ENCODE measurements at regions not wholly inside any gene's neighbourhood (a gene's known extent, or its start where the extent isn't known, plus 50 kb on each side); places are given as distances from the start of the nearest gene placed in this dataset.

DNA sequence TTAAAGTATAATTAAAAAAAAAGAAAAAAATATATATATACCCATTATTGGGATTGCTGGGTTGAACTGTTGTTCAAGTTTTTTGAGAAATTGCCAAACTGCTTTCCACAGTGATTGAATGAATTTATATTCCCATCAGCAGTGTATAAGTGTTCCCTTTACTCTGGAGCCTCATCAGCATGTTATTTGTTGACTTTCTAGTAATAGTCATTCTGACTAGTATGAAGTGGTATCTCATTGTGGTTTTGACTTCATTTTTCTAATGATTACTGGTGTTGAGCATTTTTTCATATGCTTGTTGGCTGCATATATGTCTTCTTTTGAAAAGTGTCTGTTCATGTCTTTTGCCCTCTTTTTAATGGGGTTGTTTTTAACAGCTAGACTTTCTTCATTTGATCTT lies 1260.8 kb upstream of the GJE1 start:
- no peak overlapping the region for H3K9ac ChIP-seq (ENCODE audit: low read length)
- H3K79me2 ChIP-seq (ENCODE audit: insufficient read depth, low read length), result no peaks in the 10 kb centered on the region
- no peaks in the 10 kb centered on the region for H3K4me1 ChIP-seq (ENCODE audit: insufficient read depth, low read length, severe bottlenecking)
- H3F3A ChIP-seq (ENCODE audit: insufficient read depth, low read length), result no peaks in the 10 kb centered on the region
- H3K27me3 ChIP-seq (ENCODE audit: insufficient read depth, low read length), result no peaks in the 10 kb centered on the region
- H4K20me1 ChIP-seq (ENCODE audit: insufficient read depth, low read length), result no peaks in the 10 kb centered on the region
- H3K9me2 ChIP-seq (ENCODE audit: low read depth, low read length), result no peaks in the 10 kb centered on the region
- TF ChIP-seq EZH2 (IDR thresholded peaks at IDR 0.05; ENCODE audit: borderline replicate concordance, low read length) (no peak), CTCF (IDR thresholded peaks at IDR 0.05; ENCODE audit: low read length) (no peak)
- H3K4me2 ChIP-seq (ENCODE audit: low read length), result no peak overlapping the region
- no peak overlapping the region for H2AFZ ChIP-seq (ENCODE audit: low read length)
- H3K36me3 ChIP-seq (ENCODE audit: insufficient read depth, low read length), result no peaks in the 10 kb centered on the region
- H3K9me3 ChIP-seq (ENCODE audit: low read length), result no peaks in the 10 kb centered on the region
- no peak overlapping the region for H3K27ac ChIP-seq (ENCODE audit: low read depth, low read length, poor library complexity, severe bottlenecking)
- no peak overlapping the region for H3K4me3 ChIP-seq (ENCODE audit: low read depth, low read length, poor library complexity, severe bottlenecking)

GRCh38 chr6:140867336-140867735 lies 1265.4 kb upstream of the GJE1 start:
- Histone ChIP-seq H3K9ac (ENCODE audit: low read length) (no peak overlapping the region), H3K79me2 (ENCODE audit: insufficient read depth, low read length) (no peaks in the 10 kb centered on the region), H3K36me3 (ENCODE audit: insufficient read depth, low read length) (no peaks in the 10 kb centered on the region), H4K20me1 (ENCODE audit: insufficient read depth, low read length) (no peaks in the 10 kb centered on the region), H3K27ac (ENCODE audit: low read depth, low read length, poor library complexity, severe bottlenecking) (no peak overlapping the region), H3K4me2 (ENCODE audit: low read length) (no peak overlapping the region), H3K9me3 (ENCODE audit: low read length) (no peaks in the 10 kb centered on the region; the same call in 1 of the 2 replicates), H3K4me3 (ENCODE audit: low read depth, low read length, poor library complexity, severe bottlenecking) (no peak overlapping the region), H3K27me3 (ENCODE audit: insufficient read depth, low read length) (no peaks in the 10 kb centered on the region), H2AFZ (ENCODE audit: low read length) (no peak overlapping the region), H3K9me2 (ENCODE audit: low read depth, low read length) (no peaks in the 10 kb centered on the region), H3F3A (ENCODE audit: insufficient read depth, low read length) (no peaks in the 10 kb centered on the region), H3K4me1 (ENCODE audit: insufficient read depth, low read length, severe bottlenecking) (no peaks in the 10 kb centered on the region)
- no peak for TF ChIP-seq EZH2 (IDR thresholded peaks at IDR 0.05; ENCODE audit: borderline replicate concordance, low read length)
- no peak for TF ChIP-seq CTCF (IDR thresholded peaks at IDR 0.05; ENCODE audit: low read length)

- H3K4me2 ChIP-seq (ENCODE audit: low read length), result no peak overlapping the region
- no peaks in the 10 kb centered on the region for H3K27me3 ChIP-seq (ENCODE audit: insufficient read depth, low read length)
- no peak for TF ChIP-seq EZH2 (IDR thresholded peaks at IDR 0.05; ENCODE audit: borderline replicate concordance, low read length)
- TF ChIP-seq CTCF (IDR thresholded peaks at IDR 0.05; ENCODE audit: low read length), result no peak
- H3K9me2 ChIP-seq (ENCODE audit: low read depth, low read length), result no peaks in the 10 kb centered on the region
- H3K9ac ChIP-seq (ENCODE audit: low read length), result no peak overlapping the region
- H3K4me3 ChIP-seq (ENCODE audit: low read depth, low read length, poor library complexity, severe bottlenecking), result no peak overlapping the region
- no peak overlapping the region for H2AFZ ChIP-seq (ENCODE audit: low read length)
- H3K9me3 ChIP-seq (ENCODE audit: low read length), result no peaks in the 10 kb centered on the region
- no peaks in the 10 kb centered on the region for H3F3A ChIP-seq (ENCODE audit: insufficient read depth, low read length)
- H3K27ac ChIP-seq (ENCODE audit: low read depth, low read length, poor library complexity, severe bottlenecking), result no peak overlapping the region
- no peaks in the 10 kb centered on the region for H4K20me1 ChIP-seq (ENCODE audit: insufficient read depth, low read length)
- no peaks in the 10 kb centered on the region for H3K36me3 ChIP-seq (ENCODE audit: insufficient read depth, low read length)
- H3K4me1 ChIP-seq (ENCODE audit: insufficient read depth, low read length, severe bottlenecking), result peaks cover 4% of the 10 kb centered on the region
- no peaks in the 10 kb centered on the region for H3K79me2 ChIP-seq (ENCODE audit: insufficient read depth, low read length)
These were observed 1274.2 kb upstream of the GJE1 start for GRCh38 chr6:140858381-140858971.
